ENCODE measurements at regions not wholly inside any gene's neighbourhood (a gene's known extent, or its start where the extent isn't known, plus 50 kb on each side); places are given as distances from the start of the nearest gene placed in this dataset.

GRCh38 chr11:32039149-32039548 is 51.7 kb upstream of the RCN1 start:
- DNase-seq (ENCODE audit: low read depth in 3 of 3) = no peak

- no peak for DNase-seq (ENCODE audit: low read depth in 3 of 3)
These were observed 56.2 kb upstream of the RCN1 start for GRCh38 chr11:32034680-32035079.

- DNase-seq (ENCODE audit: low read depth in 3 of 3) = no peak
These were observed 56.7 kb upstream of the RCN1 start for GRCh38 chr11:32034149-32034548.

- DNase-seq (ENCODE audit: low read depth in 3 of 3) = no peak
These were observed 57.4 kb upstream of the RCN1 start for GRCh38 chr11:32033491-32033890.

GRCh38 chr11:32033067-32033466 is 57.8 kb upstream of the RCN1 start:
- DNase-seq (ENCODE audit: low read depth in 3 of 3) = no peak

GRCh38 chr11:32032478-32032877 is 58.4 kb upstream of the RCN1 start:
- no peak for DNase-seq (ENCODE audit: low read depth in 3 of 3)

GRCh38 chr11:32032052-32032451 is 58.8 kb upstream of the RCN1 start:
- no peak for DNase-seq (ENCODE audit: low read depth in 3 of 3)

- no peak for DNase-seq (ENCODE audit: low read depth in 3 of 3)
These were observed 59.9 kb upstream of the RCN1 start for GRCh38 chr11:32030875-32031503.

GRCh38 chr11:32029721-32030120 is 61.2 kb upstream of the RCN1 start:
- DNase-seq (ENCODE audit: low read depth in 3 of 3) = no peak

GRCh38 chr11:32028201-32028600 is 62.7 kb upstream of the RCN1 start:
- DNase-seq (ENCODE audit: low read depth in 3 of 3) = no peak

GRCh38 chr11:32026766-32027165 is 64.1 kb upstream of the RCN1 start:
- DNase-seq (ENCODE audit: low read depth in 3 of 3) = no peak

- no peak for DNase-seq (ENCODE audit: low read depth in 3 of 3)
These were observed 65.9 kb upstream of the RCN1 start for GRCh38 chr11:32024948-32025347.

- DNase-seq (ENCODE audit: low read depth in 3 of 3) = no peak
These were observed 67.2 kb upstream of the RCN1 start for GRCh38 chr11:32023370-32024305.

GRCh38 chr11:32018672-32019071 is 72.2 kb upstream of the RCN1 start:
- no peak for DNase-seq (ENCODE audit: low read depth in 3 of 3)

- DNase-seq (ENCODE audit: low read depth in 3 of 3) = no peak
These were observed 74.8 kb upstream of the RCN1 start for GRCh38 chr11:32016111-32016510.

- no peak for DNase-seq (ENCODE audit: low read depth in 3 of 3)
These were observed 75.4 kb upstream of the RCN1 start for GRCh38 chr11:32015427-32015826.

- DNase-seq (ENCODE audit: low read depth in 3 of 3) = no peak
These were observed 77.3 kb upstream of the RCN1 start for GRCh38 chr11:32013603-32014002.

- DNase-seq (ENCODE audit: low read depth in 3 of 3) = no peak
These were observed 78.8 kb upstream of the RCN1 start for GRCh38 chr11:32012049-32012448.

GRCh38 chr11:32008880-32009551 is 81.9 kb upstream of the RCN1 start:
- DNase-seq (ENCODE audit: low read depth in 3 of 3) = no peak

GRCh38 chr11:32006799-32007388 is 84.0 kb upstream of the RCN1 start:
- no peak for DNase-seq (ENCODE audit: low read depth in 3 of 3)

- no peak for DNase-seq (ENCODE audit: low read depth in 3 of 3)
These were observed 85.0 kb upstream of the RCN1 start for GRCh38 chr11:32005786-32006416.

GRCh38 chr11:32003335-32003734 is 87.5 kb upstream of the RCN1 start:
- DNase-seq (ENCODE audit: low read depth in 3 of 3) = no peak
